ENCODE measurements at regions not wholly inside any gene's neighbourhood (a gene's known extent, or its start where the extent isn't known, plus 50 kb on each side); places are given as distances from the start of the nearest gene placed in this dataset.

GRCh38 chr6:44061375-44062104 is 65.7 kb downstream of the MRPL14 start:
- no peak for TF ChIP-seq ZMYM3 (CRISPR knock-in tag; IDR thresholded peaks at IDR 0.05)
- TF ChIP-seq CBX5 (CRISPR knock-in tag; IDR thresholded peaks at IDR 0.05; ENCODE audit: borderline replicate concordance) = no peak
